ENCODE measurements at regions not wholly inside any gene's neighbourhood (a gene's known extent, or its start where the extent isn't known, plus 50 kb on each side); places are given as distances from the start of the nearest gene placed in this dataset.

- Histone ChIP-seq H3K27me3 (no peaks in the 10 kb centered on the region), H3K36me3 (replicated peaks in 1 of 2; ENCODE audit: insufficient read depth in 1 of 2, low read depth in 2 of 2) (no peaks in the 10 kb centered on the region), H3K4me1 (no peaks in the 10 kb centered on the region), H3K9me3 (no peaks in the 10 kb centered on the region), H3K27ac (no peak overlapping the region), H3K4me3 (no peak overlapping the region)
- TF ChIP-seq POLR2A (IDR thresholded peaks at IDR 0.05) = no peak
- peak in 3 of 7 experiments; percentile 11 to 41 (median 18) for TF ChIP-seq CTCF (IDR thresholded peaks at IDR 0.05)
- ATAC-seq (no peak), DNase-seq (no peak)
- 58% methylated on average over 6 of the region's 6 CpGs for WGBS, 2 donors
- intact Hi-C loops (cut with DNase I) = no loop called here
Measured at GRCh38 chr7:108805808-108806397, 236.2 kb downstream of the DNAJB9 start.

GRCh38 chr7:108808549-108809266 lies 239.0 kb downstream of the DNAJB9 start:
- ATAC-seq (no peak), DNase-seq (no peak)
- Histone ChIP-seq H3K4me1 (no peaks in the 10 kb centered on the region), H3K9me3 (no peaks in the 10 kb centered on the region), H3K36me3 (replicated peaks in 1 of 2; ENCODE audit: insufficient read depth in 1 of 2, low read depth in 2 of 2) (no peaks in the 10 kb centered on the region), H3K27me3 (no peaks in the 10 kb centered on the region), H3K27ac (no peak overlapping the region), H3K4me3 (no peak overlapping the region)
- 33 to 41% methylated on average over 1 of the region's 1 CpG for WGBS, 2 donors
- intact Hi-C loops (cut with DNase I) = no loop called here
- TF ChIP-seq CTCF (IDR thresholded peaks at IDR 0.05) (no peak), POLR2A (IDR thresholded peaks at IDR 0.05) (no peak)

- H3K36me3 ChIP-seq (replicated peaks in 1 of 2; ENCODE audit: insufficient read depth in 1 of 2, low read depth in 2 of 2) = no peaks in the 10 kb centered on the region
- H3K4me3 ChIP-seq = no peak overlapping the region
- WGBS, 2 donors = 66 to 73% methylated on average over 2 of the region's 2 CpGs
- intact Hi-C loops (cut with DNase I) = no loop called here
- no peaks in the 10 kb centered on the region for H3K9me3 ChIP-seq
- no peaks in the 10 kb centered on the region for H3K4me1 ChIP-seq
- TF ChIP-seq CTCF (IDR thresholded peaks at IDR 0.05) (no peak), POLR2A (IDR thresholded peaks at IDR 0.05) (no peak)
- H3K27me3 ChIP-seq = no peaks in the 10 kb centered on the region
- ATAC-seq = no peak
- H3K27ac ChIP-seq = no peak overlapping the region
- DNase-seq = no peak
Measured at GRCh38 chr7:108809356-108809755, 239.7 kb downstream of the DNAJB9 start.

- 65 to 68% methylated on average over 2 of the region's 2 CpGs for whole genome bisulfite sequencing, 2 donors
- intact Hi-C loops (cut with DNase I) = no loop called here
- no peaks in the 10 kb centered on the region for H3K27me3 ChIP-seq
- DNase-seq = no peak
- no peak overlapping the region for H3K27ac ChIP-seq
- TF ChIP-seq CTCF (IDR thresholded peaks at IDR 0.05) = no peak
- no peak for TF ChIP-seq POLR2A (IDR thresholded peaks at IDR 0.05)
- no peak for ATAC-seq
- no peaks in the 10 kb centered on the region for H3K36me3 ChIP-seq (replicated peaks in 1 of 2; ENCODE audit: insufficient read depth in 1 of 2, low read depth in 2 of 2)
- H3K9me3 ChIP-seq = no peaks in the 10 kb centered on the region
- H3K4me3 ChIP-seq = no peak overlapping the region
- no peaks in the 10 kb centered on the region for H3K4me1 ChIP-seq
Measured at GRCh38 chr7:108810756-108811385, 241.2 kb downstream of the DNAJB9 start.

Measured in body of pancreas (tissue), 4 donors.